DOHH2 (cell line): ENCODE measurements at regions not wholly inside any gene's neighbourhood (a gene's known extent, or its start where the extent isn't known, plus 50 kb on each side); places are given as distances from the start of the nearest gene placed in this dataset.

Source experiments
- CTCF ChIP-seq: fragments of 200-600 bp; sonication (generic); IDR thresholded peaks from one replicate; pipeline ENCODE4 v1.5.1; 2014; ENCODE audit warnings: antibody characterized with exemption, mild to moderate bottlenecking, low read depth, low read length; ENCODE audit not compliant: poor library complexity, severe bottlenecking
- EZH2phosphoT487 ChIP-seq: fragments of 200-600 bp; sonication (generic); IDR thresholded peaks from 2 replicates; pipeline ENCODE4 v1.6.1; 2017; ENCODE audit warnings: borderline replicate concordance, mild to moderate bottlenecking, antibody characterized with exemption, low read length, moderate library complexity, mixed read lengths

GRCh38 chr1:57761628-57762027 is 337.8 kb upstream of the DAB1 start:
- no peak for TF ChIP-seq CTCF
- no peak for TF ChIP-seq EZH2phosphoT487
